ENCODE measurements at regions not wholly inside any gene's neighbourhood (a gene's known extent, or its start where the extent isn't known, plus 50 kb on each side); places are given as distances from the start of the nearest gene placed in this dataset.
A peak's percentile ranks its signal among the peaks of the same experiment; 100 is the strongest.

GRCh38 chr9:31808766-31809165 lies 575.7 kb upstream of the ACO1 start:
- no peaks in the 10 kb centered on the region for H3K27me3 ChIP-seq

DNA sequence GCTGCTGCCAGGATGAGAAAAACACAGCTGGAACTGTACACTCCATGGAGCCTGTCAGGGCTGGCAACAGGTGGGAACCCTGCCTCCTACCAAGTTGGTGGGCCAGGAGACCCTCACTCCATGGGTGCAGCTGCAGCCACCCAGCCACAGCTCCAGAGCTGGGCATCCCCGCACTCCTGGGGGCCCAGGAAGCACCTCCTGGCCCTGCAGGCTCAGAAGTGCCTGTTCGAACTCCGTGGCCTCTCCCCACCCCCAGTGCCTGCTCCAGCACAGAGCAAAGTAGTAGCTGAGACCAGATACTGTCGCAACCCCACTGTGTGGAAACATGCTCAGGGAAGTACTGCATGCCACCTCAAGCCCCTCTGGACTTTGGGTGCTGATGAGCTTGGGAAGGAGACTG lies 564.0 kb upstream of the ACO1 start:
- ATAC-seq: peak in 1 of 4 donors; percentile 22
- DNase-seq: peak in 1 of 5 donors; percentile 40

More at GRCh38 chr9:31808766-31809165, 575.7 kb upstream of the ACO1 start:
- Histone ChIP-seq H3K4me3 (no peak overlapping the region), H3K27ac (no peak overlapping the region), H3K9me3 (peaks cover 0 to 7% (median 0%) of the 10 kb centered on the region in 12 donors), H3K36me3 (no peaks in the 10 kb centered on the region), H3K4me1 (no peaks in the 10 kb centered on the region)
- DNase-seq: no peak
- ATAC-seq: no peak
- 75 to 85% (median 83%) methylated on average over 9 of the region's 9 CpGs for WGBS, 4 donors
- intact Hi-C loops (cut with DNase I): loop anchor here in 1 of 10 donors (10.0 kb wide), 1 partner anchor 694 kb away; no protein-coding TSS in a partner anchor
- TF ChIP-seq POLR2A (IDR thresholded peaks at IDR 0.05) (no peak), CTCF (IDR thresholded peaks at IDR 0.05) (no peak)

GRCh38 chr9:31821583-31821982 lies 562.9 kb upstream of the ACO1 start:
- ATAC-seq: no peak
- no peaks in the 10 kb centered on the region for H3K9me3 ChIP-seq
- no peaks in the 10 kb centered on the region for H3K36me3 ChIP-seq
- H3K4me1 ChIP-seq: no peaks in the 10 kb centered on the region
- intact Hi-C loops (cut with DNase I): no loop called here
- no peak overlapping the region for H3K27ac ChIP-seq
- DNase-seq: no peak
- H3K4me3 ChIP-seq: no peak overlapping the region
- no peak for TF ChIP-seq POLR2A (IDR thresholded peaks at IDR 0.05)
- no peak for TF ChIP-seq CTCF (IDR thresholded peaks at IDR 0.05)
- WGBS, 4 donors: 68 to 76% (median 70%) methylated on average over 3 to 6 of the region's 6 CpGs
- no peaks in the 10 kb centered on the region for H3K27me3 ChIP-seq

More for the DNA sequence above, 564.0 kb upstream of the ACO1 start:
- TF ChIP-seq CTCF (IDR thresholded peaks at IDR 0.05): no peak
- no peak for TF ChIP-seq POLR2A (IDR thresholded peaks at IDR 0.05)
- Histone ChIP-seq H3K4me3 (no peak overlapping the region), H3K36me3 (no peaks in the 10 kb centered on the region), H3K9me3 (no peaks in the 10 kb centered on the region), H3K27me3 (no peaks in the 10 kb centered on the region), H3K27ac (no peak overlapping the region), H3K4me1 (no peaks in the 10 kb centered on the region)
- 59 to 93% (median 80%) methylated on average over 2 to 4 of the region's 4 CpGs for WGBS, 4 donors
- intact Hi-C loops (cut with DNase I): no loop called here

DNA sequence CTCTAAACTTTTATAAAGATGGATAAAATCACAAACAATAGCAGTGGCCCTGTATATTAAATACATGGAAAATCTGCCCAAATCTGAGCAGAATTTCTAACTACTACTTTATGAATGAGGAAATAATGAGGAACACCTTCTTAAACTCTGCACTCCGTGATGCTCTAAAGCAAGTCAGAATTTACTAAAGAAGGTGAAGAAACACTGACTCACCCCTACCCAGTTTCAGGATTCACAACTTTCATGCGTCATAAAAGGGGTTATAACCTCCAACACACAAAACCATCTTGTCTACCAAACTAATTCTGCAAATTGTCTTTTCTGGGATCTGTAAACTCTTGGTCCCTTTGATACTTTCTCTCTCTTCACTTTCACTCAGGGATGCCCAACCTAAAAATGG lies 561.1 kb upstream of the ACO1 start:
- H3K36me3 ChIP-seq: no peaks in the 10 kb centered on the region
- no peaks in the 10 kb centered on the region for H3K4me1 ChIP-seq
- TF ChIP-seq CTCF (IDR thresholded peaks at IDR 0.05): no peak
- no peak for TF ChIP-seq POLR2A (IDR thresholded peaks at IDR 0.05)
- intact Hi-C loops (cut with DNase I): no loop called here
- DNase-seq (no peak), ATAC-seq (no peak)
- H3K27me3 ChIP-seq: no peaks in the 10 kb centered on the region
- no peak overlapping the region for H3K27ac ChIP-seq
- H3K4me3 ChIP-seq: no peak overlapping the region
- H3K9me3 ChIP-seq: no peaks in the 10 kb centered on the region
- 80 to 84% (median 83%) methylated on average over 2 of the region's 2 CpGs for WGBS, 4 donors
